HCT116 (cell line): ENCODE measurements at regions not wholly inside any gene's neighbourhood (a gene's known extent, or its start where the extent isn't known, plus 50 kb on each side); places are given as distances from the start of the nearest gene placed in this dataset.

Experiments used
- ATAC-seq: fragments of 200-7000 bp; cut with Tn5 transposase; 2 replicates; pipeline ENCODE4 v1.9.1; 2020; ENCODE audit warnings: mild to moderate bottlenecking, moderate library complexity
- BruUV-seq: library from RNA; stranded (reverse); fragments of 400-500 nt; replicated peaks from 2 replicates; lab custom pipeline; 2021; lab: Mats Ljungman, UMichigan
- CTCF ChIA-PET: fragments of 300-600 bp; sonication (Branson Sonifier 250); formaldehyde crosslinking; loops from one replicate; lab custom pipeline; 2021; ENCODE audit warnings: antibody characterized with exemption; lab: Charles Lee
- POLR2A ChIA-PET: fragments of 300-600, 350-600 bp; sonication (Branson Sonifier 250); formaldehyde crosslinking; loops from one replicate; lab custom pipeline; 2021; ENCODE audit warnings: antibody characterized with exemption; lab: Charles Lee
- RAD21 ChIA-PET, 2 experiments: fragments of 300-600 bp; sonication (Branson Sonifier 250); formaldehyde crosslinking; loops; one replicate each; lab custom pipeline; 2023; ENCODE audit warnings: low total read pairs in 2 of 2; ENCODE audit not compliant: uncharacterized antibody in 2 of 2, unreplicated experiment in 2 of 2, low non-redundant PET in 1 of 2; lab: Charles Lee
- DNase-seq: peaks from one replicate; pipeline ENCODE4 v3.0.0-alpha.2; 2010; ENCODE audit warnings: low read depth, low spot score
- H2AFZ ChIP-seq: fragments of 200-600 bp; shearing (Covaris generic), sonication (generic); 2 replicates; pipeline ENCODE4 v1.6.1; 2017; ENCODE audit warnings: low read depth, mixed run types, mixed read lengths, antibody characterized with exemption, low read length; ENCODE audit not compliant: poor library complexity, severe bottlenecking
- H3K27ac ChIP-seq: 2 replicates; pipeline ENCODE4 v1.5.1; 2012; ENCODE audit warnings: low read depth, low read length
- H3K27me3 ChIP-seq: fragments of 200-600 bp; sonication (generic); 2 replicates; pipeline ENCODE4 v1.6.1; 2016; ENCODE audit warnings: mixed run types, low read length, mixed read lengths; ENCODE audit not compliant: insufficient read depth
- H3K36me3 ChIP-seq, 2 experiments: fragments of 200-500 bp in 1 of 2; fragments of 200-600 bp in 1 of 2; sonication (Bioruptor generic) in 1 of 2; sonication (generic) in 1 of 2; 2 replicates each; pipeline versions ENCODE4 v1.5.1 to v1.6.1; 2014 to 2016; ENCODE audit warnings: low read length in 2 of 2, inconsistent platforms in 1 of 2, mixed read lengths in 1 of 2, mixed run types in 1 of 2; ENCODE audit not compliant: insufficient read depth in 2 of 2, control insufficient read depth in 1 of 2
- H3K4me1 ChIP-seq, 2 experiments: fragments of 200-600 bp in 1 of 2; sonication (generic) in 1 of 2; 2 replicates each; pipeline versions ENCODE4 v1.5.1 to v1.6.1; 2012 to 2017; ENCODE audit warnings: low read length in 2 of 2, inconsistent platforms in 1 of 2, mild to moderate bottlenecking in 1 of 2, mixed read lengths in 1 of 2, mixed run types in 1 of 2, moderate library complexity in 1 of 2; ENCODE audit not compliant: insufficient read depth in 2 of 2, control insufficient read depth in 1 of 2
- H3K4me2 ChIP-seq: fragments of 200-600 bp; sonication (generic); 2 replicates; pipeline ENCODE4 v1.6.1; 2017; ENCODE audit warnings: mixed run types, low read length, mixed read lengths
- H3K4me3 ChIP-seq, 2 experiments: fragments of 200-600 bp in 1 of 2; sonication (generic) in 1 of 2; replicated peaks in 1 of 2; 2 replicates each; pipeline ENCODE4 v1.5.1; 2011 to 2016; ENCODE audit warnings: low read length in 2 of 2, control low read depth in 1 of 2, low read depth in 1 of 2, mild to moderate bottlenecking in 1 of 2, mixed read lengths in 1 of 2, mixed run types in 1 of 2
- H3K79me2 ChIP-seq: fragments of 200-600 bp; sonication (generic); 2 replicates; pipeline ENCODE4 v1.6.1; 2017; ENCODE audit warnings: mild to moderate bottlenecking, mixed run types, low read length, moderate library complexity, mixed read lengths; ENCODE audit not compliant: insufficient read depth
- H3K9ac ChIP-seq: fragments of 200-600 bp; sonication (generic); 2 replicates; pipeline ENCODE4 v1.6.1; 2016; ENCODE audit warnings: low read length, mixed read lengths
- H3K9me2 ChIP-seq: fragments of 200-600 bp; sonication (generic), shearing (Covaris generic); 2 replicates; pipeline ENCODE4 v1.6.1; 2017; ENCODE audit warnings: mixed run types, mild to moderate bottlenecking, moderate library complexity; ENCODE audit not compliant: insufficient read depth
- H3K9me3 ChIP-seq, 2 experiments: fragments of 200-500 bp in 1 of 2; fragments of 200-600 bp in 1 of 2; sonication (Bioruptor generic) in 1 of 2; sonication (generic) in 1 of 2; 2 replicates each; pipeline ENCODE4 v1.6.1; 2014 to 2017; ENCODE audit warnings: low read length in 2 of 2, mixed read lengths in 2 of 2, inconsistent platforms in 1 of 2, low read depth in 1 of 2, mild to moderate bottlenecking in 1 of 2, mixed run types in 1 of 2, moderate library complexity in 1 of 2; ENCODE audit not compliant: control insufficient read depth in 1 of 2, insufficient read depth in 1 of 2
- H4K20me1 ChIP-seq: fragments of 200-600 bp; sonication (generic), shearing (Covaris generic); 2 replicates; pipeline ENCODE4 v1.6.1; 2017; ENCODE audit warnings: mixed run types, mild to moderate bottlenecking, moderate library complexity; ENCODE audit not compliant: insufficient read depth
- CBX3 ChIP-seq: IDR thresholded peaks from 2 replicates; pipeline ENCODE4 v1.6.1; 2012; ENCODE audit warnings: low read depth
- CTCF ChIP-seq, 3 experiments: fragments of 200-600 bp in 1 of 3; sonication (generic) in 1 of 3; IDR thresholded peaks in 2 of 3; conservative IDR thresholded peaks in 1 of 3; 2 replicates each; pipeline ENCODE4 v1.5.1; 2012 to 2017; ENCODE audit warnings: low read depth in 2 of 3, low read length in 2 of 3, antibody characterized with exemption in 1 of 3, borderline replicate concordance in 1 of 3, control low read depth in 1 of 3, mild to moderate bottlenecking in 1 of 3, mixed read lengths in 1 of 3, mixed run types in 1 of 3, moderate library complexity in 1 of 3; ENCODE audit not compliant: insufficient read depth in 1 of 3
- ELF1 ChIP-seq: IDR thresholded peaks from 2 replicates; pipeline ENCODE4 v1.6.1; 2012; ENCODE audit warnings: low read depth, borderline replicate concordance
- EZH2 ChIP-seq: fragments of 200-600 bp; sonication (generic); IDR thresholded peaks from 2 replicates; pipeline ENCODE4 v1.6.1; 2017; ENCODE audit warnings: antibody characterized with exemption, mixed run types
- JUND ChIP-seq: IDR thresholded peaks from 2 replicates; pipeline ENCODE4 v1.6.1; 2012
- REST ChIP-seq: IDR thresholded peaks from 2 replicates; pipeline ENCODE4 v1.6.1; 2012; ENCODE audit warnings: low read depth
- TCF7L2 ChIP-seq: IDR thresholded peaks from 2 replicates; pipeline ENCODE4 v1.7.0; 2011; ENCODE audit warnings: borderline replicate concordance, inconsistent platforms; ENCODE audit not compliant: insufficient read depth, insufficient read length; ENCODE audit errors: extremely low read depth
- intact Hi-C: fragments of 100-400 bp; cut with micrococcal nuclease; formaldehyde crosslinking; loops from 2 replicates; pipeline ENCODE4 v1.10.0; 2022
- TF ChIP-seq, protein P1 (sequence below): IDR thresholded peaks from 2 replicates; pipeline ENCODE4 v1.6.1; 2011; ENCODE audit warnings: mild to moderate bottlenecking, low read length, moderate library complexity; ENCODE audit not compliant: insufficient replicate concordance; ENCODE audit errors: extremely low read depth

DNA sequence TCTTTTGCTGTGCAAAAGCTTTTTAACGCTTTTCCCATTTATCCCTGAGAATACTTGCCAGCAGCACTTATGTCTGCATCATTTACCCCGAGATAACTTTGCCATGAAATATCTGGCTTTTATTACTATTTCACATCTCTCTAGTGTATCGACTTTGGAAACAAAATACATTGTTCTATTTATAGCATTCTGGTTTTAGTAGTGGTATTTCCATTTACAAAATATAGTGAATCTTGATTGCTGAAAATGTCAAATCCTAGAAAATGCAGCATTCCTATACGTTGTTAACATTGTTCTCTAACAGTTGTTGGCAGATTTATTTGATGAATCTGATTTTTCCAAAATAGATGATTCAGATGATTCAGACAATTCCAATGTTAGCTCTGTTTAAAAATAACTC lies 189.3 kb upstream of the SPRY2 start:
- Histone ChIP-seq H3K27ac (no peak overlapping the region), H3K4me3 (no peak overlapping the region), H3K27me3 (no peaks in the 10 kb centered on the region), H3K36me3 (no peaks in the 10 kb centered on the region), H3K4me2 (no peak overlapping the region), H3K9ac (no peak overlapping the region), H3K9me3 (no peaks in the 10 kb centered on the region; a peak in 1 of 4 replicates), H3K9me2 (no peaks in the 10 kb centered on the region), H3K4me1 (peaks cover 0 to 1% of the 10 kb centered on the region in 2 experiments; a peak in 1 of 4 replicates), H3K79me2 (no peaks in the 10 kb centered on the region), H2AFZ (no peak overlapping the region), H4K20me1 (no peaks in the 10 kb centered on the region)
- POLR2A ChIA-PET: no interaction called here
- CTCF ChIA-PET: no interaction called here
- DNase-seq: no peak
- intact Hi-C loops: no loop called here
- RAD21 ChIA-PET: no interaction called here
- TF ChIP-seq TCF7L2 (no peak), EZH2 (no peak), CTCF (IDR thresholded peaks at IDR 0.05 in 2 of 3, conservative IDR thresholded peaks at IDR 0.05 in 1 of 3; ENCODE audit: borderline replicate concordance in 1 of 3, insufficient read depth in 1 of 3, low read depth in 2 of 3, low read length in 2 of 3) (no peak), JUND (no peak), CBX3 (no peak), REST (no peak), ELF1 (no peak)
- TF ChIP-seq, protein P1, sequence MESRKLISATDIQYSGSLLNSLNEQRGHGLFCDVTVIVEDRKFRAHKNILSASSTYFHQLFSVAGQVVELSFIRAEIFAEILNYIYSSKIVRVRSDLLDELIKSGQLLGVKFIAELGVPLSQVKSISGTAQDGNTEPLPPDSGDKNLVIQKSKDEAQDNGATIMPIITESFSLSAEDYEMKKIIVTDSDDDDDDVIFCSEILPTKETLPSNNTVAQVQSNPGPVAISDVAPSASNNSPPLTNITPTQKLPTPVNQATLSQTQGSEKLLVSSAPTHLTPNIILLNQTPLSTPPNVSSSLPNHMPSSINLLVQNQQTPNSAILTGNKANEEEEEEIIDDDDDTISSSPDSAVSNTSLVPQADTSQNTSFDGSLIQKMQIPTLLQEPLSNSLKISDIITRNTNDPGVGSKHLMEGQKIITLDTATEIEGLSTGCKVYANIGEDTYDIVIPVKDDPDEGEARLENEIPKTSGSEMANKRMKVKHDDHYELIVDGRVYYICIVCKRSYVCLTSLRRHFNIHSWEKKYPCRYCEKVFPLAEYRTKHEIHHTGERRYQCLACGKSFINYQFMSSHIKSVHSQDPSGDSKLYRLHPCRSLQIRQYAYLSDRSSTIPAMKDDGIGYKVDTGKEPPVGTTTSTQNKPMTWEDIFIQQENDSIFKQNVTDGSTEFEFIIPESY: no peak
- BruUV-seq: no TSS peak
- ATAC-seq: no peak
